DMS 273 treated with DMSO at 0.1 percent for 48 hours (cell line): ENCODE measurements at regions not wholly inside any gene's neighbourhood (a gene's known extent, or its start where the extent isn't known, plus 50 kb on each side); places are given as distances from the start of the nearest gene placed in this dataset.
"Not testable (repeated sequence)": the region's sequence is repeated elsewhere in the genome, so short reads cannot be mapped to it uniquely, and the experiment has no call there.

Experiments used
- DNase-seq: peaks from one replicate; lab custom pipeline; 2025; lab: John Stamatoyannopoulos, UW

- no peak for DNase-seq
Measured at GRCh38 chr2:155679647-155680046, 652.9 kb downstream of the NR4A2 start.

GRCh38 chr2:155675920-155676319, 656.6 kb downstream of the NR4A2 start:
- no peak for DNase-seq

GRCh38 chr2:155665704-155666103, 666.8 kb downstream of the NR4A2 start:
- DNase-seq: no peak

GRCh38 chr2:155663265-155663664, 669.3 kb downstream of the NR4A2 start:
- DNase-seq: no peak

GRCh38 chr2:155662224-155662623, 670.3 kb downstream of the NR4A2 start:
- DNase-seq: no peak

GRCh38 chr2:155653176-155653575, 679.3 kb downstream of the NR4A2 start:
- DNase-seq: no peak

GRCh38 chr2:155651851-155652250, 680.7 kb downstream of the NR4A2 start:
- DNase-seq: no peak

GRCh38 chr2:155645791-155646190, 686.7 kb downstream of the NR4A2 start:
- no peak for DNase-seq

GRCh38 chr2:155643056-155643775, 689.3 kb downstream of the NR4A2 start:
- DNase-seq: no peak

- DNase-seq: no peak
Measured at GRCh38 chr2:155633887-155634570, 698.5 kb downstream of the NR4A2 start.

GRCh38 chr2:155633060-155633839, 699.3 kb downstream of the NR4A2 start:
- DNase-seq: no peak

- no peak for DNase-seq
Measured at GRCh38 chr2:155630760-155631159, 701.8 kb downstream of the NR4A2 start.

GRCh38 chr2:155622443-155622842, 710.1 kb downstream of the NR4A2 start:
- no peak for DNase-seq

GRCh38 chr2:155600914-155601760, 731.4 kb downstream of the NR4A2 start:
- no peak for DNase-seq

GRCh38 chr2:155600296-155600695, 732.2 kb downstream of the NR4A2 start:
- DNase-seq: no peak

- no peak for DNase-seq
Measured at GRCh38 chr2:155599834-155600233, 732.7 kb downstream of the NR4A2 start.

- no peak for DNase-seq
Measured at GRCh38 chr2:155583674-155584195, 748.8 kb downstream of the NR4A2 start.

GRCh38 chr2:155574941-155575340, 757.6 kb downstream of the NR4A2 start:
- DNase-seq: no peak

- no peak for DNase-seq
Measured at GRCh38 chr2:155547571-155547970, 785.0 kb downstream of the NR4A2 start.

GRCh38 chr2:155546721-155547555, 785.6 kb downstream of the NR4A2 start:
- peak; percentile 58 for DNase-seq

- DNase-seq: not testable (repeated sequence)
Measured at GRCh38 chr2:155539028-155539427, 793.5 kb downstream of the NR4A2 start.
